GM21529 (cell line): ENCODE measurements at regions not wholly inside any gene's neighbourhood (a gene's known extent, or its start where the extent isn't known, plus 50 kb on each side); places are given as distances from the start of the nearest gene placed in this dataset.

Experiments
- ATAC-seq: cut with Tn5 transposase; IDR thresholded peaks from one replicate; pipeline ENCODE4 v1.9.1; 2021; ENCODE audit not compliant: unreplicated experiment

DNA sequence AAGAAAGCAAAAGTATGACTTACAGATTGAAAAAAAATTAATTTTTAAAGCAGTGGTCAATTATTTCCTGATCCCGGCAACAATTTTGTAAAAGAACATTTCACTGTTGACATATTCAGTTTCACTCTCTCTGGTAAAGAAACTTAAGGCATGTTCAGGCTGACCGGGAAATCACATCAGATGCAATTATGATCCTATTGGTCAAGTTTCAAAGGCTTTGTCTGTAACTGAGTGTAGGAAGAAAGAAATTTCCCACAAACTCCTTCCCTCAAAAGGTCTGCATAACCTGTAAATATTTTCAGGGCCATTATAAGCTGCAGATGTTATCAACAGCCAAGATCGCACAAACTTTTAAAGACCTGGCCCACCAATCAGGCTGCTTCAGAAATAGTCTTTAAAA, 205.4 kb upstream of the IGF1R start:
- ATAC-seq, result no peak

GRCh38 chr15:98443526-98443925, 204.8 kb upstream of the IGF1R start:
- ATAC-seq, result no peak

DNA sequence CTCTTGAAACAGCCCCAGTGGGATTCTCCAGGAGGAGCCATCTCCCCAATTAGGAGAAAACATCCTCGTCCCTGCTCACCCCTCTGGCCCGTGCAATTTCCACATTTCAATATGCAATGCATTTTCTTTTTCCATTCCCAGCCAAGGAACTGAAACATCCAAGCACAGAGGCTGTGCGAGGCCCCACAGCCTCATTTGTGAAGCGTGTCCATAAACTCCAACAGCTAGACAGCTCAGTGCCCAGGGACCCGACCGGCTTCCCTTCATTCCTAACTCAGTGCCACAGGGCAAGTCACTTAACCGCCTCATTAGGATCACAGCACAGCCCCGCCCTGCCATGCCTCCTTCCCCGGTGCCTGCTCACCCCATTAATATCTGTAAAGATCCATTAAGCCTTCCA, 204.2 kb upstream of the IGF1R start:
- no peak for ATAC-seq

DNA sequence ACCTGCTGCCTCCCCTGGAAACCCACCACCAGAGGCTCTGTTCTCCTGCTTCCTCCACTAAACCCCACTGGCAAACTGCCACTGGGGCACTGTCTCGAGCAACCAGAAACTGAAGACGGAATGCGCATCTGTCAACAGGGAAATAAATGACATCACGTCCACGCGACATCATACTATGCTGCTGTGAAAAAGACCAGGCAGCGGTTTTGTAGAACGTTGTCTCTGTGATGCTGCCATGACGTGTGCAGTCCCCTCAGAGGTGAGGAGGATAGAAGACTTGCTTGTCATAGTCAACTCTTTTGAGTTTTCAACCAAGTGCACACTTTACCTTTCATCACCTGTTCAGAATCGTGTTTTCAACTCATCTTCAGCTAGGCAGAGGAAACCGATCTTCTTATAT, 203.0 kb upstream of the IGF1R start:
- no peak for ATAC-seq

GRCh38 chr15:98446083-98446482, 202.3 kb upstream of the IGF1R start:
- ATAC-seq, result no peak

- no peak for ATAC-seq
Observed at GRCh38 chr15:98447069-98447468, 201.3 kb upstream of the IGF1R start.

DNA sequence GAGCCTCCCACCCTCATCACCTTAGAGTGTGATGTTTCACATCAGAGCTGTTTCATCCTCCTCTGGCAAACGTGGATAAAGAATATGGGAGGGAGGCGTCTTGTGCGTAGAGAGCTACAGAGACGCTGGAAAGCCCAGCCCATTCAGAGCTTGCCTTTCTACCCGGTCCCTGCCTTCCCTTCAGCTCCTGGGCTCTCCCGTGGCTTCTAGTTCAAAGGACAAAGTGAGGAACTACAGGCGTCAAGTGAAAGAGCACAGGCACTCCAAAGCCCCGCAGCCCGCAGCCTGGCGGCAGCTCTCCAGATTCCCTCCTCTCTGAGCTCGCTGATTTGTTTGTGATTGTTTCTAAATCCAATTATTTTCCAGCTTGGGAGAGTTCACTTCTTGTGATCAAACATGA, 197.1 kb upstream of the IGF1R start:
- no peak for ATAC-seq

DNA sequence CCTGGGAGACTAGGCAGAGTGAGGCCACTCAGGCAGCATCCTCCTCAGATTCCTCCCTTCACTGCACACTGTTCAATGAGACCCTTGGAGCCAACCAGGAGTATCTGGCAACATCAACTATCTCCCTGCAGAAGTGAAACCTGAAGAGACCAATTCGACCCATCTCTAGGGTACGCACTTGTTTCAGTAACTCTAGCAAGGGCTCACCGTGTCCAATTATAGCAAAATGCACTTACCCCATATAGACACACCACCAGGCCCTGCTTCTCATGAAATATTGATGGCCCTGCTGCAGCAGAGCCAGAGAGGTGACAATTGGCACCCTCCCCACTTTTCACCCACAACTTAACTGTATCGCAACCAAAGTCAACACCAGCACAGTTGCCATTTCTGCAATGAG, 196.1 kb upstream of the IGF1R start:
- no peak for ATAC-seq

- no peak for ATAC-seq
Observed at GRCh38 chr15:98455904-98456303, 192.4 kb upstream of the IGF1R start.

DNA sequence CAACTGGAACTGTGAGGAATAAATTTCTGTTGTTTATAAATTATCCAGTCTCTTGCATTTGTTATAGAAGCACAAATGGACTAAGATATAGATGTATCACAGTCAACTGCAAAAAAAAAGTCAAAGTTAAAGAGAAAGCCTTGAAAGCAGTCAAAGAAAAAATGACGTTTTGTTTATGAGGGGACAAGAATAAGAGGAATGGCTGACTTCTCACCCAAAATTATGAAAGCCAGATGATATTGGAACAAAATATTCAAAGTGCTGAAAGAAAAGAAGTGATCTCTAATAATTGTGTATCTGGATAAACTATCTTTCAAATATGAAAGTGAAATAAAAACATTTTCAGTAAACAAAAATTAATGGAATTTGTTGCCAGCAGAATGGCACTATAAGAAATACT, 171.8 kb upstream of the IGF1R start:
- ATAC-seq, result no peak

- no peak for ATAC-seq
Observed at GRCh38 chr15:98480844-98481243, 167.5 kb upstream of the IGF1R start.

- no peak for ATAC-seq
Observed at GRCh38 chr15:98483575-98484130, 164.7 kb upstream of the IGF1R start.

DNA sequence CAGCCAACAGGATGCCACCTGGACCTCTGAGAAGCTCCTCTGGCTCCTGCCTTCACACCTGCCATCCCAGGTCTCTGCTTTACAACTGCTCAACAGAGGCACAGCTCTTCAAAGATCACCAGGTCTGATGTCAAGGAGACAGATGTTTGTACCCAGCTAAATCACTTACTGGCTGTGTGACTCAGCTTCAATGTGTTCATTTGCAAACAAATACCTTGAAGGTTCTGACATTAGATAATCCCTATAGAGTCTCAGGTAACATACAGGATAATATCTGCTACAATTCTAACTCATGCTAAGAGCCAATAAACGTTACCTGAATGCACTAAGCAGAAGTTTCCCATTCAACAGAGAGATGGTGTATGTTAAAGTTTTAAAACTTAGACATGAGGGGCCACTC, 163.4 kb upstream of the IGF1R start:
- no peak for ATAC-seq

GRCh38 chr15:98485451-98485850, 162.9 kb upstream of the IGF1R start:
- ATAC-seq, result no peak

GRCh38 chr15:98493966-98494511, 154.3 kb upstream of the IGF1R start:
- ATAC-seq, result no peak

- ATAC-seq, result no peak
Observed at GRCh38 chr15:98501192-98501591, 147.1 kb upstream of the IGF1R start.

GRCh38 chr15:98501632-98502031, 146.7 kb upstream of the IGF1R start:
- ATAC-seq, result no peak

GRCh38 chr15:98503970-98504369, 144.4 kb upstream of the IGF1R start:
- no peak for ATAC-seq

GRCh38 chr15:98504998-98505397, 143.3 kb upstream of the IGF1R start:
- ATAC-seq, result no peak

- no peak for ATAC-seq
Observed at GRCh38 chr15:98505611-98506031, 142.7 kb upstream of the IGF1R start.

DNA sequence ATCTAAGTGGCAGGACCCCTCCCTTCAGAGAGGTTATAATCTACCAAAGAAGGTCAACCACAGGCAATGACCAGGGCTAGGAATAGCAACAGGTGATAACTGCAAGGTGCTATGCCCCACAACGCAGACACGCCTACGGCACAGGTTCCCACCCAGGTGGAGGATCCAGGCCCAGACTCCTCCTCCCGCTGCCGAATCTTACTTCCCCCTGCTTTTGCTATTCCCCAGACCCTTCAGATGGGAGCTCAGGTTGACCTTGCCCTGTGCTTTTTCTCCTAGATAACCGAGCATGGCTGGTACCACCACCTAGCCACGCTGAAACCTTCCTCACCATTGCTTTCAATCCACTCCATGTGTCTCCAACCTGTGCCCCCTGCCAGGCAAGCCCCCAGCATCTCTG, 142.2 kb upstream of the IGF1R start:
- no peak for ATAC-seq

GRCh38 chr15:98506711-98507110, 141.6 kb upstream of the IGF1R start:
- no peak for ATAC-seq

DNA sequence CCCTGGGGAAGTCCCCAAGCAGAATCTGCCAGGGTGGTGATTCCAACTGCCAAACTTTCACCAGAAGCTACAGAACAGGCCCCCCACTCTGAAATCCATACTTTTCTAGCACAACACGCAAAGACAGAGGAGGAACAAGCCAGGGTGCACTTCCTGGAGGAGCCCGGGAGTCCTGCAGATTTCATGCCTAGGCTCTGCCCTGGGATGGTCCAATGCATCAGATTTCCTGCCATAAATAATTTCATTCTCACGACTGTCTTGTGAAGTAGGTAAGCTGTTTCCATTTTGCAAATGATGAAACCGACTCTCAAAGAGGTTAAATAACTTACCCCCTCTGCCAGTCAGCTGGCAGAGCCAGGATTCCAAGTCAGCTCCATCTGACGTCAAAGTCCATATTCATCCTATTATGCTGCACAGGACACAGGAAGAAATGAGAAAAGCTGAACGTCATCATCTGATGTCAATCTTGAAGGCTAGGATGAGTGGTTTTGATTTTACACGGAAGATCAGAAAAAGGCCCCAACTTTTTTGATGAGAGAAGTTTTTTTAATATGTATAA, 134.8 kb upstream of the IGF1R start:
- ATAC-seq, result no peak
